ENCODE measurements at regions not wholly inside any gene's neighbourhood (a gene's known extent, or its start where the extent isn't known, plus 50 kb on each side); places are given as distances from the start of the nearest gene placed in this dataset.
A peak's percentile ranks its signal among the peaks of the same experiment; 100 is the strongest.

DNA sequence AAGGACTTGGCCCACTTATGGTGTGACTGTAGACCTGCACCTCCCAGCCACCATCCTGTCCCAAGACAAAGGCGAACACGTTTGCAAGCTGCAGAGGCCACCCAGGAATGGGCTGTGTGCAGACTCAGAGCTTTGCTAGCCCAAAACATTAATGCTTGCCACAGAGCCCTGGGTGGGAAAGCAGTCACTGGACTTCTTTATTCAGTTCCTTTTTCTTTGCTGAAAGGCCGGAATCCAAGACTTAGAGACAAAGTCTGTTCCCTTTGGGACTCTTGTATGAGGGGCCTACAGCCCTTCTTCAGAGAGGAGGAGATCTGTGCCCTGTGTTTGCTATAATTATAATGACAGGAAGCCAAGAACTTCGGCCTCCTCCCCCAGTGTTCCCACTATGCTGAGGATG, 167.8 kb downstream of the DLEU7 start:
- Histone ChIP-seq H3K36me3 (ENCODE audit: control insufficient read depth, insufficient read depth, low read length) (no peaks in the 10 kb centered on the region), H3K9me3 (ENCODE audit: control insufficient read depth, insufficient read depth, low read length) (no peaks in the 10 kb centered on the region), H3K9ac (ENCODE audit: low read depth, low read length) (no peak overlapping the region), H3K4me1 (ENCODE audit: control insufficient read depth, insufficient read depth, low read length) (no peaks in the 10 kb centered on the region), H3K4me3 (ENCODE audit: low read depth, low read length) (no peak overlapping the region), H3K27me3 (ENCODE audit: control insufficient read depth, insufficient read depth, low read length) (no peaks in the 10 kb centered on the region), H3K27ac (ENCODE audit: low read depth, low read length) (no peak overlapping the region)

DNA sequence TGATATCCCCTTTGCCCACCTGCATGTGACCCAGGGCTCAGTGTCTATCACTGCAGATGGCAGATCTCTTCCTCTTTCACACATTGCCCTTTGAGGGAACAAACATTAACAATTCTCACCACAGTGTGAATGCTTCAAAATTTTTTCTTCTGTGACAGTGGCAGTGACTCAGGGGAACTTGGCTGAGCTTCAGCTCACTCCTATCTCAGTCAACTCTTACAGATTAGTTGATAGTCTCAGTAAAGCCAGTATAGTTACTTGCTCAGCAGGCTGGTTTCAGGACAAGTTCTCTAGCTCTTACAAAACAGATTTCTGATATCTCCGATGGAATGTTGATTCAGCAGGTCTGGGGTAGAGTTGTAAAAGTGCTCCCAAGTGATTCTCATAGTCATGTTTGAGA, 166.9 kb downstream of the DLEU7 start:
- H3K9ac ChIP-seq (ENCODE audit: low read depth, low read length): no peak overlapping the region
- peak overlapping the region; percentile 27 for H3K27ac ChIP-seq (ENCODE audit: low read depth, low read length)
- no peaks in the 10 kb centered on the region for H3K27me3 ChIP-seq (ENCODE audit: control insufficient read depth, insufficient read depth, low read length)
- H3K9me3 ChIP-seq (ENCODE audit: control insufficient read depth, insufficient read depth, low read length): no peaks in the 10 kb centered on the region
- H3K4me1 ChIP-seq (ENCODE audit: control insufficient read depth, insufficient read depth, low read length): no peaks in the 10 kb centered on the region
- H3K4me3 ChIP-seq (ENCODE audit: low read depth, low read length): no peak overlapping the region
- no peaks in the 10 kb centered on the region for H3K36me3 ChIP-seq (ENCODE audit: control insufficient read depth, insufficient read depth, low read length)

DNA sequence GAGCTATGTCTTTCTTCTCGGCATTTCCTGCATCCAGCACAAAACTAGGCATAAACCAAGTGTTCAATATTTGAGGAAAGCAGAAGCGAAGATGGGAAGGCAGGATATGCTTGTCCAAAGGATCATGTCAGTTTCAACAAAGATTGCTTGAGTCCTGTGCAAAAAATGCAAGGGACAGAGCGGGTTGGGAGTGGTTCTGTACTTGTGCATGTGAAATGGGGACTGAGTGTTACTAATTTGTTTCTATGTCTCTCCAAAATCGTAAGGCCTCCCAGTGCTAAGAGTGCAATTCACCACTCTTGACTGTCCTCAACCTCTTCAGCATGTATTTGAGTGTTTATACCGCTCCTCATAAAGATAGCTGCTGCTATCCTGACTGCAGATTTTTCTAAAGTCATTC, 166.2 kb downstream of the DLEU7 start:
- Histone ChIP-seq H3K27ac (ENCODE audit: low read depth, low read length) (no peak overlapping the region), H3K27me3 (ENCODE audit: control insufficient read depth, insufficient read depth, low read length) (no peaks in the 10 kb centered on the region), H3K36me3 (ENCODE audit: control insufficient read depth, insufficient read depth, low read length) (no peaks in the 10 kb centered on the region), H3K4me3 (ENCODE audit: low read depth, low read length) (no peak overlapping the region), H3K4me1 (ENCODE audit: control insufficient read depth, insufficient read depth, low read length) (no peaks in the 10 kb centered on the region), H3K9ac (ENCODE audit: low read depth, low read length) (no peak overlapping the region), H3K9me3 (ENCODE audit: control insufficient read depth, insufficient read depth, low read length) (no peaks in the 10 kb centered on the region; the same call in 1 of the 2 replicates)

DNA sequence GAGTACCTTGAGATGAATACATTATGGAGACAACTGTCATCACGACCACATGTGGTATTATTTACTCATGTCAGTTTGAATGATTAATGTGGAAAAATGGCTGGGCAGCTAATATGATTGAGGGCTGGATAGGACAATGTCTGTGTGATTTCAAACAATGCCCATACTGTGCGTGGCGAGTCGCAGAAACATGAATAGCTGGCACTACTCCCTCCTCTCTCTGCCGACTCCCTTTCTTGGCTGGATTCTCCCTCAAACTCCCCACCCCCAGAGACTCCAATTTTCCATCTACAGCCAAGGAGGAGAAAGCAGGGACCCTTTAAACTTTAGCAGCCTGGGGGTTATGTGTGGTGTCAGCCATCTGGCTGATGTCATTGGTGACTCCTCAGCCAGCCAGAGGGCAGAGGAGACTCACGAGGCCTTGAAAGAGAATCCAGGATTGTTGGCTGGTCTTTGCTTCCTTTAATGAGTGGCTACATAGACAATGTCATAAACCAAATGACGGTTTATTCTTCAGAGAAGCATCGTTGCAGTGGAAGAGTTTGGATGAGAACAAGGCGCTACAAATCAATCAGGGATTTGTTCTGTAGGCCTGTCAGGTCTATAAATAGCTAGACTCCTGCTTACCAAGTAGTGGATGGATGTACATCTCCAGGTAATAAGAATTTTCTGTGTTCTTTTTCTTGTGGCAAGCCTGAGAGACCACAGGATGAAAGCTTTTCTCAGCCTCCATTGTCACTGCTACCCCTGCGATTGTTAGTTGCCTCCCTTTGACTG, 165.6 kb downstream of the DLEU7 start:
- Histone ChIP-seq H3K4me1 (ENCODE audit: control insufficient read depth, insufficient read depth, low read length) (peaks cover 5% of the 10 kb centered on the region; the same call in 1 of the 2 replicates), H3K9me3 (ENCODE audit: control insufficient read depth, insufficient read depth, low read length) (no peaks in the 10 kb centered on the region; the same call in 1 of the 2 replicates), H3K27me3 (ENCODE audit: control insufficient read depth, insufficient read depth, low read length) (no peaks in the 10 kb centered on the region), H3K9ac (ENCODE audit: low read depth, low read length) (no peak overlapping the region), H3K36me3 (ENCODE audit: control insufficient read depth, insufficient read depth, low read length) (no peaks in the 10 kb centered on the region), H3K27ac (ENCODE audit: low read depth, low read length) (no peak overlapping the region), H3K4me3 (ENCODE audit: low read depth, low read length) (no peak overlapping the region)

DNA sequence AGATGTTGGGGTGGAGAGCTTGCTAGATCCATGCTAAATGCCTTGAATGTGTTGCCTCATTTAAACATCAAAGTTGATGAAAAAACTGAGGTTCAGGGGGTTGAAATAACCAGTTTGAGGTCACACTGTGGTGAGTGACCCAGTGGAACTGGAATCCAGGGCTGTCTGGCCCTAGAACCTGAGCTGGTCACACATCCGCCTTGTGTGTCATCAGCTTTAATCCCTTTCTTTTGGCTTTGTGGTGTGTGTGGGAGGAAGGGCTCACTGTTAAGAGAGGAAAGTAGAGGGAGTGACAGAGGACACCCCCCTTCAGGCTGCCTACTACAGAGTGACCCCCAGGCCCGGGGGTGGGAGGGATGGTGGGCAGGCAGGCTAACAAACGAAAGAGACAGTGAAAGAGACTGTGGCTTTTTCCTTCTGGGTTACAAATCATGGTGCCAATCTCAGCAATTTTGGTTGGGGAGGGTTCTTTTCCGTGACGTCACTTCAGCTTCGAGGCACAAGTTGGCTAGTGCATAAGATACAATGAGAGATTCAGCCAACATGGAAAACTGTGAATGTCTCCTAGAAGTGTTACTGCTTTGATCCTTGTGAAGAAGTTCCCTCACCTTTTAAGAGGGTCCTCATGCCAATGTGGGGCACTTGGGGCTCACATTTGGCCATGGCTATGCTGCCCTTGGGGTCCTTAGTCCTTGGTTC, 164.9 kb downstream of the DLEU7 start:
- H3K36me3 ChIP-seq (ENCODE audit: control insufficient read depth, insufficient read depth, low read length): no peaks in the 10 kb centered on the region
- no peak overlapping the region for H3K9ac ChIP-seq (ENCODE audit: low read depth, low read length)
- H3K9me3 ChIP-seq (ENCODE audit: control insufficient read depth, insufficient read depth, low read length): no peaks in the 10 kb centered on the region; the same call in 1 of the 2 replicates
- H3K27me3 ChIP-seq (ENCODE audit: control insufficient read depth, insufficient read depth, low read length): no peaks in the 10 kb centered on the region
- H3K4me1 ChIP-seq (ENCODE audit: control insufficient read depth, insufficient read depth, low read length): peaks cover 11% of the 10 kb centered on the region; the same call in 1 of the 2 replicates
- H3K27ac ChIP-seq (ENCODE audit: low read depth, low read length): no peak overlapping the region
- no peak overlapping the region for H3K4me3 ChIP-seq (ENCODE audit: low read depth, low read length)

DNA sequence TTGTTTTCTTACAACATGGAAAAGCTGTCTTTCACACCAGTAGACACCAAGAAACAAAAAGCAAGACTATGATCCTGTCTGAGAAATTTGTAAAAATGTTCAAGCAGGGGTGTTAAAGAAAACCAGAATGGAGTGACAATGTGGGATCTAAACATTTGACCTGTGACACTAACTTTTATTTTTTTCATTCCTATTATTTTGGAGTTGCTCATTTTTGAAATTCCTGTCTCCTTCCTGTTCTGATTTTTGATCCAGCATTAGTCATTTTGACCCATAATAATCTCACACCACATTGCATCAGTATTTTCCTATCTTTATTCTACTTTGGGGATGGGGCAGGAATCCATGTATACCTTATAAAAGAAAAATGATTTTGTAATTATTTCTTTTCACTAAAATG, 164.2 kb downstream of the DLEU7 start:
- Histone ChIP-seq H3K9ac (ENCODE audit: low read depth, low read length) (no peak overlapping the region), H3K4me1 (ENCODE audit: control insufficient read depth, insufficient read depth, low read length) (peaks cover 11% of the 10 kb centered on the region; the same call in 1 of the 2 replicates), H3K27ac (ENCODE audit: low read depth, low read length) (no peak overlapping the region), H3K4me3 (ENCODE audit: low read depth, low read length) (no peak overlapping the region), H3K36me3 (ENCODE audit: control insufficient read depth, insufficient read depth, low read length) (no peaks in the 10 kb centered on the region), H3K27me3 (ENCODE audit: control insufficient read depth, insufficient read depth, low read length) (no peaks in the 10 kb centered on the region), H3K9me3 (ENCODE audit: control insufficient read depth, insufficient read depth, low read length) (no peaks in the 10 kb centered on the region; the same call in 1 of the 2 replicates)

DNA sequence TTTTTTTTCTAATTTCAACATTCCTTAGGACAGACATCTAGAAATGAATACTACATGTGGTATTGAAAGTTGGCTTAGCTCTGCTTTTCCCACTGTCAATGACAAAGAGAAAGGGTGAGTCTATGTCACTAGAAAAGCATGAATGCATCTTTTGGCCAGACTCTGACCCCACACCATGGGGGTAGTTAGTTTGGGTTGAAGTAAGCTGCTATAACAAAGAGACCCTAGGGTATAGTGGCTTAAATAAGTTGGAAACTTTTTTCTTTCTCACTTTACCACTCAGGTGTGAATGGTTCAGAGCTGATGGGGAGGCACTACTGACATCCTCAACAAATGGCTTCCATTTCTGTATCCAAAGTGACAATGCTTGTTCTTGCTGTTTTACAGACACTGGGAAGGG, 161.5 kb downstream of the DLEU7 start:
- Histone ChIP-seq H3K4me3 (ENCODE audit: low read depth, low read length) (no peak overlapping the region), H3K36me3 (ENCODE audit: control insufficient read depth, insufficient read depth, low read length) (no peaks in the 10 kb centered on the region), H3K27me3 (ENCODE audit: control insufficient read depth, insufficient read depth, low read length) (no peaks in the 10 kb centered on the region), H3K9me3 (ENCODE audit: control insufficient read depth, insufficient read depth, low read length) (no peaks in the 10 kb centered on the region; the same call in 1 of the 2 replicates), H3K4me1 (ENCODE audit: control insufficient read depth, insufficient read depth, low read length) (peaks cover 18% of the 10 kb centered on the region), H3K9ac (ENCODE audit: low read depth, low read length) (no peak overlapping the region), H3K27ac (ENCODE audit: low read depth, low read length) (no peak overlapping the region)

DNA sequence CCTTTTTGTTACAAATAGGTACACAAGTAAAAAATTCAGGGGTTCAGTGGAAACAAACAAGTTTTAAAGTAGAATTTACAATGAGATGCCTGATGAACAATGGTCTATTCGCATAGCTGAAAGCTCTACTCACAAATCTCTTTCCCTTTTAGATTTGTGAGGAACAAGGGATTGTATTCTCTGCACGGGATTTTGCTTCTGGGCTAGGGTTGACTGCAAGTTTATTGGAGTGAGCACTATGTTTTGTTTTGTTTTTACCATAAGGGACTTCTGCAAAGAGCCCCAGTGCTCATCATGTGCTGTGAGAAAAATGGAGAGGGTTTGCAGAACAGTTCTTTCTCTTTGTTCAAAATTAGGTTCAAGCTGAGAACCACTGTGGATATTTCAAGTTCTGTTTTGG, 160.5 kb downstream of the DLEU7 start:
- Histone ChIP-seq H3K27ac (ENCODE audit: low read depth, low read length) (no peak overlapping the region), H3K36me3 (ENCODE audit: control insufficient read depth, insufficient read depth, low read length) (no peaks in the 10 kb centered on the region), H3K9me3 (ENCODE audit: control insufficient read depth, insufficient read depth, low read length) (no peaks in the 10 kb centered on the region; the same call in 1 of the 2 replicates), H3K27me3 (ENCODE audit: control insufficient read depth, insufficient read depth, low read length) (no peaks in the 10 kb centered on the region), H3K9ac (ENCODE audit: low read depth, low read length) (no peak overlapping the region), H3K4me1 (ENCODE audit: control insufficient read depth, insufficient read depth, low read length) (peaks cover 18% of the 10 kb centered on the region), H3K4me3 (ENCODE audit: low read depth, low read length) (no peak overlapping the region)

DNA sequence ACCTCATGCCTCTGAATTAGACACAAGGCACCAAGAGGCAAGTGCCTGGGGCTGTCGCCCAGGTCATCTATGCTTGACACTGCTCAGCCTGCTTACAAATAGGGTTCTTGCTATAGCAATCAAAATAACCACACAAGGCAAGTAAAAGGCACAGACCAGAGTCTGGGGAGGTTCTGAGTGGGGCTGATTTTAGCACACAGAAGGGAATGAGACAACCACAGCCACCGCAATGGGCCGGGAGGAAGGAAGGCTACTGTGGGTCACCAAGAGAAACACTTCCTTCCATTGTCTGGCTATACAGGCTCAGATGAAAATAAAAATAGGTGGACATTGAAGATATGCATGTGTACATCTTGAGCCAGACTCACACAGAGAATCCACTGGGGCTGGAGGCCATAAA, 159.1 kb downstream of the DLEU7 start:
- no peaks in the 10 kb centered on the region; the same call in 1 of the 2 replicates for H3K9me3 ChIP-seq (ENCODE audit: control insufficient read depth, insufficient read depth, low read length)
- H3K4me3 ChIP-seq (ENCODE audit: low read depth, low read length): no peak overlapping the region
- no peaks in the 10 kb centered on the region for H3K36me3 ChIP-seq (ENCODE audit: control insufficient read depth, insufficient read depth, low read length)
- H3K27me3 ChIP-seq (ENCODE audit: control insufficient read depth, insufficient read depth, low read length): no peaks in the 10 kb centered on the region
- H3K27ac ChIP-seq (ENCODE audit: low read depth, low read length): no peak overlapping the region
- H3K9ac ChIP-seq (ENCODE audit: low read depth, low read length): no peak overlapping the region
- H3K4me1 ChIP-seq (ENCODE audit: control insufficient read depth, insufficient read depth, low read length): peaks cover 18% of the 10 kb centered on the region

DNA sequence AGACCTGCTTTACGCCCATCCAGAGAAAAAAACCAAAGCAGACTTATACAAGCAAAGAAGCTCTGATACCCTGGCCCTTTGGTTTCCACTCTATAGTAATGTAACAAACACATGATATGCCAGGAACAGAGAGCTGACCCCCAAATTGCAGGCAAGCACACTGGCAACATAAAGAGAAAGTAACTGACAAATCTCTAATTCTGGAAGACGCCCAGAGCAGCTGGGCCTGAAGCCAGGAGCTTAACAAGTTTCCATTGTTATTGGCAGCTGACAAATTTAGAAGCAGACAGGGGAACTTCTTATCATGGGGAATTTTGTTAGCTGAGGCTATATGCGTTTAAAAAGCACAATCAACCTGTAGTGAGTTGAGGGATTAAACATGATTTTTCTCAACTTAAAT, 158.0 kb downstream of the DLEU7 start:
- Histone ChIP-seq H3K27me3 (ENCODE audit: control insufficient read depth, insufficient read depth, low read length) (no peaks in the 10 kb centered on the region), H3K4me1 (ENCODE audit: control insufficient read depth, insufficient read depth, low read length) (peaks cover 18% of the 10 kb centered on the region), H3K36me3 (ENCODE audit: control insufficient read depth, insufficient read depth, low read length) (no peaks in the 10 kb centered on the region), H3K4me3 (ENCODE audit: low read depth, low read length) (no peak overlapping the region), H3K9me3 (ENCODE audit: control insufficient read depth, insufficient read depth, low read length) (no peaks in the 10 kb centered on the region; the same call in 1 of the 2 replicates), H3K9ac (ENCODE audit: low read depth, low read length) (no peak overlapping the region), H3K27ac (ENCODE audit: low read depth, low read length) (no peak overlapping the region)

DNA sequence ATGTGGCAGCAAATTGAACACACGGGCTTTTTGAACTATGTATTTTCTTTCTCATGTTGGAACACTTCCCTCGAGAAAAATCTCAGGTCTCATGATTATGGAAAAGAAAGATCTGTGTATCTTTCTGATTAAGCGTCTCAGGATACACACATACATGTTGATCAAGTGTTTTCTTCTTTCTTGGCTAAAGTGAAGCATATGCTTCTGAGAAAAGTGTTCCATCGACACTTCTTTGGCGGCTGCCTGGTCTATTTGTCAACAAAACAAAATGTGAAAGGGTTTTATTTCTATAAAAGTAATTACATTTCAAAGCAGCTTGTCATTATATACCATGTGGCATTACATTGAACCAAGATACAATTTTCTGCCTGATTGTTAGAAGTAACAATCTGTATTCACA, 157.5 kb downstream of the DLEU7 start:
- Histone ChIP-seq H3K27me3 (ENCODE audit: control insufficient read depth, insufficient read depth, low read length) (no peaks in the 10 kb centered on the region), H3K4me1 (ENCODE audit: control insufficient read depth, insufficient read depth, low read length) (peaks cover 18% of the 10 kb centered on the region), H3K9ac (ENCODE audit: low read depth, low read length) (no peak overlapping the region), H3K4me3 (ENCODE audit: low read depth, low read length) (no peak overlapping the region), H3K27ac (ENCODE audit: low read depth, low read length) (no peak overlapping the region), H3K36me3 (ENCODE audit: control insufficient read depth, insufficient read depth, low read length) (no peaks in the 10 kb centered on the region), H3K9me3 (ENCODE audit: control insufficient read depth, insufficient read depth, low read length) (no peaks in the 10 kb centered on the region; the same call in 1 of the 2 replicates)

All from HUES48 (cell line).